Mesenteric fat pad (tissue), 1 donor: ENCODE measurements at regions not wholly inside any gene's neighbourhood (a gene's known extent, or its start where the extent isn't known, plus 50 kb on each side); places are given as distances from the start of the nearest gene placed in this dataset.
"Not testable (repeated sequence)": the region's sequence is repeated elsewhere in the genome, so short reads cannot be mapped to it uniquely, and the experiment has no call there.

Experiments used
- DNase-seq: peaks from one replicate; pipeline ENCODE4 v3.0.0-alpha.2; 2020; ENCODE audit warnings: low spot score
- donor health status: DM: yes; HTN: yes; CAD: no.

- DNase-seq: not testable (repeated sequence)
Measured at GRCh38 chr21:20048130-20048837, 949.9 kb upstream of the NCAM2 start.

- no peak for DNase-seq
Measured at GRCh38 chr21:20083336-20083735, 914.9 kb upstream of the NCAM2 start.

GRCh38 chr21:20083925-20084324, 914.3 kb upstream of the NCAM2 start:
- DNase-seq: no peak

GRCh38 chr21:20086508-20086907, 911.7 kb upstream of the NCAM2 start:
- DNase-seq: no peak

- no peak for DNase-seq
Measured at GRCh38 chr21:20106368-20106767, 891.8 kb upstream of the NCAM2 start.

GRCh38 chr21:20108016-20108415, 890.2 kb upstream of the NCAM2 start:
- DNase-seq: no peak

GRCh38 chr21:20108976-20109540, 889.2 kb upstream of the NCAM2 start:
- no peak for DNase-seq

GRCh38 chr21:20110368-20110767, 887.8 kb upstream of the NCAM2 start:
- no peak for DNase-seq

GRCh38 chr21:20151741-20152140, 846.5 kb upstream of the NCAM2 start:
- DNase-seq: no peak

- no peak for DNase-seq
Measured at GRCh38 chr21:20163167-20163566, 835.0 kb upstream of the NCAM2 start.

- DNase-seq: no peak
Measured at GRCh38 chr21:20167059-20167458, 831.1 kb upstream of the NCAM2 start.

GRCh38 chr21:20169812-20170576, 828.2 kb upstream of the NCAM2 start:
- no peak for DNase-seq

GRCh38 chr21:20186186-20186585, 812.0 kb upstream of the NCAM2 start:
- no peak for DNase-seq

- DNase-seq: no peak
Measured at GRCh38 chr21:20187028-20187427, 811.2 kb upstream of the NCAM2 start.

- DNase-seq: not testable (repeated sequence)
Measured at GRCh38 chr21:20201323-20201722, 796.9 kb upstream of the NCAM2 start.

GRCh38 chr21:20207335-20207734, 790.9 kb upstream of the NCAM2 start:
- DNase-seq: no peak

GRCh38 chr21:20215959-20216358, 782.2 kb upstream of the NCAM2 start:
- DNase-seq: no peak

- no peak for DNase-seq
Measured at GRCh38 chr21:20220586-20220985, 777.6 kb upstream of the NCAM2 start.

GRCh38 chr21:20221981-20222380, 776.2 kb upstream of the NCAM2 start:
- not testable (repeated sequence) for DNase-seq

- not testable (repeated sequence) for DNase-seq
Measured at GRCh38 chr21:20236649-20237048, 761.6 kb upstream of the NCAM2 start.

GRCh38 chr21:20249401-20249800, 748.8 kb upstream of the NCAM2 start:
- DNase-seq: no peak

GRCh38 chr21:20250337-20250736, 747.9 kb upstream of the NCAM2 start:
- no peak for DNase-seq
